ENCODE measurements at regions not wholly inside any gene's neighbourhood (a gene's known extent, or its start where the extent isn't known, plus 50 kb on each side); places are given as distances from the start of the nearest gene placed in this dataset.

GRCh38 chr4:102431608-102431961 is 69.6 kb upstream of the NFKB1 start:
- TF ChIP-seq EZH2 (IDR thresholded peaks at IDR 0.05) (no peak), POLR2AphosphoS5 (IDR thresholded peaks at IDR 0.05; ENCODE audit: borderline replicate concordance, low read depth, low read length) (no peak)

All from SK-N-MC (cell line).